Psoas muscle (tissue), 7 donors: ENCODE measurements at regions not wholly inside any gene's neighbourhood (a gene's known extent, or its start where the extent isn't known, plus 50 kb on each side); places are given as distances from the start of the nearest gene placed in this dataset.

ENCODE experiments used
- ATAC-seq, 4 donors: fragments of 200-7000 bp; cut with Tn5 transposase; one replicate each; pipeline ENCODE4 v1.9.1; 2020; ENCODE audit warnings: moderate library complexity in 3 of 4, mild to moderate bottlenecking in 2 of 4
- DNase-seq, 2 donors: peaks; one replicate each; pipeline ENCODE4 v3.0.0-alpha.2; 2020
- H3K27ac ChIP-seq: fragments of 200-600 bp; one replicate; pipeline ENCODE4 v1.8.0; 2022
- H3K27me3 ChIP-seq, 3 donors: fragments of 200-600 bp in 1 of 3; one replicate each; pipeline versions ENCODE4 v1.6.1 to v1.8.0; 2013 to 2022; ENCODE audit warnings: low read length in 2 of 3, mild to moderate bottlenecking in 2 of 3, moderate library complexity in 1 of 3; ENCODE audit not compliant: insufficient read depth in 3 of 3
- H3K36me3 ChIP-seq, 2 donors: fragments of 200-600 bp in 1 of 2; one replicate each; pipeline versions ENCODE4 v1.6.1 to v1.8.0; 2013 to 2022; ENCODE audit warnings: low read depth in 1 of 2, mild to moderate bottlenecking in 1 of 2, moderate library complexity in 1 of 2; ENCODE audit not compliant: insufficient read depth in 1 of 2
- H3K4me1 ChIP-seq: fragments of 200-600 bp; one replicate; pipeline ENCODE4 v1.8.0; 2022
- H3K4me3 ChIP-seq: fragments of 200-600 bp; one replicate; pipeline ENCODE4 v1.8.0; 2022; ENCODE audit warnings: mild to moderate bottlenecking
- H3K9me3 ChIP-seq: fragments of 200-600 bp; one replicate; pipeline ENCODE4 v1.8.0; 2022
- WGBS, 3 donors: extraction: QIAGEN DNeasy Blood & Tissue Kit; methylation state at CpG; one replicate each; pipeline versions ENCODE4 v1.1.6 to v1.1.7; 2013; 5-methylcytosine and 5-hydroxymethylcytosine counted together
- intact Hi-C, 2 donors: fragments of 100-400 bp; cut with DNase I; formaldehyde crosslinking; loops; one replicate each; pipeline versions ENCODE4 v1.11.0 to v1.14.2; 2022
- TF ChIP-seq, protein P1 (sequence below): fragments of 200-600 bp; IDR thresholded peaks from one replicate; pipeline ENCODE4 v1.8.0; 2022; ENCODE audit warnings: antibody characterized with exemption
- donor health status: healthy with polysubstance abuse.
- donor health status: DM: no; HTN: no; CAD: no; lungs with moderate emphysema.
- donor health status: Bipolar disorder and iron deficiency.
- donor health status: healthy.
- donor health status: DM: yes; HTN: yes; CAD: no.
- donor health status: DM: no; HTN: no; CAD: no.
- donor health status: DM: yes; HTN: yes; CAD: no.

- ATAC-seq (no peak), DNase-seq (no peak)
- Histone ChIP-seq H3K27me3 (no peaks in the 10 kb centered on the region), H3K4me3 (no peak overlapping the region), H3K9me3 (no peaks in the 10 kb centered on the region), H3K27ac (no peak overlapping the region), H3K36me3 (no peaks in the 10 kb centered on the region), H3K4me1 (no peaks in the 10 kb centered on the region)
- TF ChIP-seq, protein P1, sequence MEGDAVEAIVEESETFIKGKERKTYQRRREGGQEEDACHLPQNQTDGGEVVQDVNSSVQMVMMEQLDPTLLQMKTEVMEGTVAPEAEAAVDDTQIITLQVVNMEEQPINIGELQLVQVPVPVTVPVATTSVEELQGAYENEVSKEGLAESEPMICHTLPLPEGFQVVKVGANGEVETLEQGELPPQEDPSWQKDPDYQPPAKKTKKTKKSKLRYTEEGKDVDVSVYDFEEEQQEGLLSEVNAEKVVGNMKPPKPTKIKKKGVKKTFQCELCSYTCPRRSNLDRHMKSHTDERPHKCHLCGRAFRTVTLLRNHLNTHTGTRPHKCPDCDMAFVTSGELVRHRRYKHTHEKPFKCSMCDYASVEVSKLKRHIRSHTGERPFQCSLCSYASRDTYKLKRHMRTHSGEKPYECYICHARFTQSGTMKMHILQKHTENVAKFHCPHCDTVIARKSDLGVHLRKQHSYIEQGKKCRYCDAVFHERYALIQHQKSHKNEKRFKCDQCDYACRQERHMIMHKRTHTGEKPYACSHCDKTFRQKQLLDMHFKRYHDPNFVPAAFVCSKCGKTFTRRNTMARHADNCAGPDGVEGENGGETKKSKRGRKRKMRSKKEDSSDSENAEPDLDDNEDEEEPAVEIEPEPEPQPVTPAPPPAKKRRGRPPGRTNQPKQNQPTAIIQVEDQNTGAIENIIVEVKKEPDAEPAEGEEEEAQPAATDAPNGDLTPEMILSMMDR, result no peak
- 64 to 89% (median 76%) methylated on average over 5 of the region's 5 CpGs for WGBS, 3 donors
- intact Hi-C loops, result no loop called here
Measured at GRCh38 chr12:47349137-47350061, 269.6 kb upstream of the AMIGO2 start.

DNA sequence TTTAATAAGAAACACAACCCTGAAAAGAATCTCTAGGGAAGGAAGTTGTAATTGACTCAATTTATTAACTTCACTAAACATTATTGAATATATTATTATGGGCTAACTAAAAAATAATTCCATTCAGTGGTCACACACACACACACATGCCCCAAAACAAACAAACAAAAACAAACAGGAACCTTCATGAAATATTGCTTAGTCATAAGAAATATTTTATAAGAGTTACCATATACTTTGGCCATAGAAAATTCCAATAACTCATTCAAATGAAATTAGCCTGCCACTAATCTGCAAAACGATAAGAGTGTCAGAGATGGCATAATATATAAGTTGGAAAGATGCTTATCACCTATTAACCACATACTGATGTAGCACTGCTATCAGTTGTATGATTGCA lies 268.4 kb upstream of the AMIGO2 start:
- WGBS, 3 donors, result 76 to 87% (median 80%) methylated on average over 1 of the region's 1 CpG
- no peaks in the 10 kb centered on the region for H3K4me1 ChIP-seq
- ATAC-seq, result no peak
- no peak overlapping the region for H3K27ac ChIP-seq
- no peak overlapping the region for H3K4me3 ChIP-seq
- no peaks in the 10 kb centered on the region for H3K9me3 ChIP-seq
- intact Hi-C loops, result no loop called here
- no peaks in the 10 kb centered on the region for H3K36me3 ChIP-seq
- DNase-seq, result no peak
- no peaks in the 10 kb centered on the region for H3K27me3 ChIP-seq
- TF ChIP-seq, protein P1, result no peak

DNA sequence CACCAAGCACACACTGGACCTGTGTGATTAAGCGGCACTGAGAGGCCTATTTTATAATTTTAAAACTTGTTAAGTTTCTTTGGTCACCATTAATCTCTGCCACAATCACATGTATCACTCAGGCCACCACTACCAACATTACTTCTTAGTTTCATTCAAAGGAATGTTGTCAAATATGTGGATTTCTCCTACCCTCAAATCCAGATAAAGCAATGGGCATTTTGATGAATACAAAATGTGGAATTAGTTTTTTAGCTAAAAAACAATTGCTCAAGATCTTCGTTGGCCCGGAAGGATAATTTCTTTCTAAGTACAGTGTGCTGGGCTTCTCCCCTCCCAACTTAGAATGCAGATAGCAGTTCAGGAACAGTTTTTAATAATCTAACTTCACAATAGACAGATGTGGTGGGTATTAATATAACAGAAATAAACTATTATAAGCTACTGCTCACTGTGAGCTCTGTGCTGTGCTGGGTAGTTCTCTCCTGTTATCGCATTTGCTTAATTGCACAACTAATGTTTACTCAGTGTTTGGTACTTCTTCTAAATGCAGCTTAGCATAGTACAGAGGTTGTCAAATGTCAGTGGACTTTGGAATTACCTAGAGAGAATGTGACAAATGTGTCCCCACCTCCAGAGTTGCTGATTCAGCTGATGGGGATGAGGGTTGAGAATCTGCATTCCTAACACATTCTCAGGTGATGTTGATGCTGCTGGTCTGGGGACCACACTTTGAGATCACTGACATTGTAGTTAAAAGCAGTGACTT lies 266.7 kb upstream of the AMIGO2 start:
- no peak overlapping the region for H3K27ac ChIP-seq
- ATAC-seq, result no peak

DNA sequence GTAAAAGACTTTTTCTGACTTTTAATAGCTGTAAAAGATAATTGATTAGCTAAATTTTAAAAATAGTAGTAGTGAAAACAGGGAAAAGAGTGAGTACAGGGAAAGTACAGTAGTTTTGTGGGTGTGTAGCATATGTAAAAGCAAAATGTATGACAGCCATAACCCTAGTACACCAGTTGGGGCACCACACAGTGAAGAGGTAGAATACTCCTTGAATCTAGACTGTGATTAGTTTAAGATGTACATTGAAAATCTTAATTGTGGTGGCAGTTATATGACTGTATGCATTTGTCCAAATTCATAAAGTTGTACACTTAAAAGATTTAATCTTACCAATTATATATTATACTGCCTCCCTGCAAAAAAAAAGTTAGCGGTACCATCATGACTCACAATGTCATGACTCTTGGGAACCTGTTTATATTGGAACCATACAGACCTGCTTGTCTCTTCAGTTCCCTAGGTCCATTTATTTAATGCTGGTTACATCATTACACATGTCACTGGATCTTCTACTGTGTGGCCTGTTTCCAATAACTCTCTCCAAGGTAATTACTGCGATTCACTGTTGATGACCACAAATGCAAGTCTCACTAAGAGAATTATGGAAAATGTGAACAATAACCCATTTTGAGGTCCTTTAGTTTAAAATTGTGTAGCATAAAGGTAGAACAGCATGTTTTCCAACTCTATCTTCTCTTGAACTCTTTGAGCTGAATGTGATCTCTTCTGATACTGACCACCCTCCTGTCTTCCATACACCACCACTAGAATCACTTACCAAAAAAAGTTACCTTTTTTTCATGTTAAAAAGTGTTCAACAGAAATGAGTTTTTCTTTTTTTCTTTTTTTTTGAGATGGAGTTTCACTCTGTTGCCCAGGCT lies 264.2 kb upstream of the AMIGO2 start:
- intact Hi-C loops, result no loop called here
- Histone ChIP-seq H3K9me3 (no peaks in the 10 kb centered on the region), H3K36me3 (no peaks in the 10 kb centered on the region), H3K4me3 (no peak overlapping the region), H3K4me1 (no peaks in the 10 kb centered on the region), H3K27ac (no peak overlapping the region), H3K27me3 (no peaks in the 10 kb centered on the region)
- no peak for ATAC-seq
- DNase-seq, result no peak
- 81 to 86% (median 84%) methylated on average over 2 of the region's 2 CpGs for WGBS, 3 donors
- TF ChIP-seq, protein P1, result no peak

More for the DNA sequence above, 266.7 kb upstream of the AMIGO2 start:
- Histone ChIP-seq H3K9me3 (no peaks in the 10 kb centered on the region), H3K27me3 (no peaks in the 10 kb centered on the region), H3K4me1 (no peaks in the 10 kb centered on the region), H3K36me3 (no peaks in the 10 kb centered on the region), H3K4me3 (no peak overlapping the region)
- intact Hi-C loops, result no loop called here
- no peak for DNase-seq
- TF ChIP-seq, protein P1, result no peak
- 82 to 88% (median 88%) methylated on average over 4 of the region's 4 CpGs for WGBS, 3 donors
